Parathyroid adenoma (tissue), 2 donors: ENCODE measurements at regions not wholly inside any gene's neighbourhood (a gene's known extent, or its start where the extent isn't known, plus 50 kb on each side); places are given as distances from the start of the nearest gene placed in this dataset.

Experiments used
- H2AFZ ChIP-seq: fragments of 300-600 bp; sonication (generic); one replicate; pipeline ENCODE4 v1.7.0; 2017; ENCODE audit warnings: antibody characterized with exemption, mild to moderate bottlenecking
- H3K27ac ChIP-seq: fragments of 300-600 bp; sonication (generic); one replicate; pipeline ENCODE4 v1.7.0; 2017
- H3K27me3 ChIP-seq: fragments of 300-600 bp; sonication (generic); one replicate; pipeline ENCODE4 v1.7.0; 2017; ENCODE audit warnings: low read length; ENCODE audit not compliant: control insufficient read depth, insufficient read depth
- H3K36me3 ChIP-seq: fragments of 300-600 bp; sonication (generic); one replicate; pipeline ENCODE4 v1.7.0; 2017; ENCODE audit warnings: low read length; ENCODE audit not compliant: control insufficient read depth, insufficient read depth
- H3K4me1 ChIP-seq: fragments of 300-600 bp; sonication (generic); one replicate; pipeline ENCODE4 v1.7.0; 2017; ENCODE audit warnings: control low read depth
- H3K4me2 ChIP-seq: fragments of 300-600 bp; sonication (generic); one replicate; pipeline ENCODE4 v1.7.0; 2017; ENCODE audit warnings: low read length
- H3K4me3 ChIP-seq: fragments of 300-600 bp; sonication (generic); one replicate; pipeline ENCODE4 v1.7.0; 2017; ENCODE audit warnings: low read depth, low read length
- H3K79me2 ChIP-seq: fragments of 300-600 bp; sonication (generic); one replicate; pipeline ENCODE4 v1.7.0; 2017; ENCODE audit warnings: control low read depth
- H3K9ac ChIP-seq: fragments of 300-600 bp; sonication (generic); one replicate; pipeline ENCODE4 v1.7.0; 2017; ENCODE audit warnings: mild to moderate bottlenecking
- H3K9me3 ChIP-seq: fragments of 300-600 bp; sonication (generic); one replicate; pipeline ENCODE4 v1.7.0; 2017; ENCODE audit warnings: low read length; ENCODE audit not compliant: control insufficient read depth
- CTCF ChIP-seq: fragments of 300-600 bp; sonication (generic); IDR thresholded peaks from one replicate; pipeline ENCODE4 v1.7.0; 2017; ENCODE audit warnings: antibody characterized with exemption, mild to moderate bottlenecking
- donor health status: primary hyperparathyroidism.

- Histone ChIP-seq H3K27me3 (no peaks in the 10 kb centered on the region), H3K36me3 (no peaks in the 10 kb centered on the region), H3K9ac (no peak overlapping the region), H3K4me1 (no peaks in the 10 kb centered on the region), H3K4me3 (no peak overlapping the region), H3K79me2 (no peaks in the 10 kb centered on the region), H2AFZ (no peak overlapping the region), H3K27ac (no peak overlapping the region), H3K9me3 (no peaks in the 10 kb centered on the region), H3K4me2 (no peak overlapping the region)
- no peak for TF ChIP-seq CTCF
Measured at GRCh38 chr3:132772252-132772651, 50.0 kb upstream of the NPHP3 start.
